Liver (tissue), 8 donors: ENCODE measurements at regions not wholly inside any gene's neighbourhood (a gene's known extent, or its start where the extent isn't known, plus 50 kb on each side); places are given as distances from the start of the nearest gene placed in this dataset.

Experiments
- DNase-seq: peaks from one replicate; pipeline ENCODE4 v3.0.0-alpha.2; 2017; ENCODE audit warnings: low spot score
- H3K27ac ChIP-seq, 2 donors: one replicate each; pipeline ENCODE4 v1.7.0; 2013; ENCODE audit warnings: inconsistent platforms in 2 of 2, low read length in 2 of 2, control low read depth in 1 of 2, low read depth in 1 of 2, mild to moderate bottlenecking in 1 of 2
- H3K27me3 ChIP-seq, 4 donors: one replicate each; pipeline versions ENCODE4 v1.6.1 to v1.7.0; 2013; ENCODE audit warnings: low read length in 3 of 4, inconsistent platforms in 1 of 4, mild to moderate bottlenecking in 1 of 4, moderate library complexity in 1 of 4; ENCODE audit not compliant: control insufficient read depth in 4 of 4, insufficient read depth in 4 of 4
- H3K36me3 ChIP-seq, 4 donors: one replicate each; pipeline versions ENCODE4 v1.6.1 to v1.7.0; 2013; ENCODE audit warnings: low read length in 3 of 4, mild to moderate bottlenecking in 3 of 4, low read depth in 1 of 4, moderate library complexity in 1 of 4; ENCODE audit not compliant: control insufficient read depth in 4 of 4, insufficient read depth in 3 of 4
- H3K4me1 ChIP-seq, 4 donors: one replicate each; pipeline versions ENCODE4 v1.6.1 to v1.7.0; 2013; ENCODE audit warnings: low read length in 3 of 4, mild to moderate bottlenecking in 3 of 4, moderate library complexity in 1 of 4; ENCODE audit not compliant: control insufficient read depth in 4 of 4, insufficient read depth in 4 of 4
- H3K4me3 ChIP-seq, 3 donors: one replicate each; pipeline versions ENCODE4 v1.6.1 to v1.7.0; 2013; ENCODE audit warnings: low read length in 3 of 3, control low read depth in 1 of 3, low read depth in 1 of 3, mild to moderate bottlenecking in 1 of 3
- H3K9ac ChIP-seq, 2 donors: one replicate each; pipeline ENCODE4 v1.7.0; 2013; ENCODE audit warnings: low read length in 2 of 2, mild to moderate bottlenecking in 2 of 2, moderate library complexity in 2 of 2, control low read depth in 1 of 2, low read depth in 1 of 2
- H3K9me3 ChIP-seq, 4 donors: one replicate each; pipeline versions ENCODE4 v1.6.1 to v1.7.0; 2013; ENCODE audit warnings: low read length in 3 of 4; ENCODE audit not compliant: control insufficient read depth in 4 of 4
- ATF3 ChIP-seq: IDR thresholded peaks from 2 replicates; pipeline ENCODE4 v1.6.1; 2016; ENCODE audit warnings: antibody characterized with exemption
- CTCF ChIP-seq: fragments of 150-350 bp; IDR thresholded peaks from 2 replicates; pipeline ENCODE4 v1.5.1; 2017; ENCODE audit warnings: improper control_type of control experiment, low read depth, low read length; ENCODE audit not compliant: missing input control
- EGR1 ChIP-seq, 2 donors: IDR thresholded peaks; 2 replicates each; pipeline ENCODE4 v1.6.1; 2016 to 2018; ENCODE audit warnings: antibody characterized with exemption in 2 of 2, low read depth in 2 of 2
- FOXA1 ChIP-seq: IDR thresholded peaks from 2 replicates; pipeline ENCODE4 v1.6.1; 2016; ENCODE audit warnings: antibody characterized with exemption
- FOXA2 ChIP-seq: IDR thresholded peaks from 2 replicates; pipeline ENCODE4 v1.6.1; 2016; ENCODE audit warnings: antibody characterized with exemption
- GABPA ChIP-seq, 2 donors: IDR thresholded peaks in 1 of 2; conservative IDR thresholded peaks in 1 of 2; 2 replicates each; pipeline ENCODE4 v1.6.1; 2016; ENCODE audit warnings: antibody characterized with exemption in 2 of 2, mild to moderate bottlenecking in 1 of 2, moderate library complexity in 1 of 2
- HNF4A ChIP-seq, 2 donors: conservative IDR thresholded peaks; 2 replicates each; pipeline ENCODE4 v1.6.1; 2016; ENCODE audit warnings: antibody characterized with exemption in 2 of 2, mild to moderate bottlenecking in 2 of 2
- HNF4G ChIP-seq: IDR thresholded peaks from 2 replicates; pipeline ENCODE4 v1.6.1; 2016; ENCODE audit warnings: antibody characterized with exemption
- JUND ChIP-seq, 2 donors: IDR thresholded peaks; 2 replicates each; pipeline ENCODE4 v1.6.1; 2016; ENCODE audit warnings: antibody characterized with exemption in 2 of 2
- MAX ChIP-seq: IDR thresholded peaks from 2 replicates; pipeline ENCODE4 v1.6.1; 2016; ENCODE audit warnings: antibody characterized with exemption
- NR2F2 ChIP-seq: IDR thresholded peaks from 2 replicates; pipeline ENCODE4 v1.6.1; 2016; ENCODE audit warnings: antibody characterized with exemption
- RAD21 ChIP-seq, 2 donors: IDR thresholded peaks; 2 replicates each; pipeline ENCODE4 v1.6.1; 2016; ENCODE audit warnings: antibody characterized with exemption in 2 of 2, mild to moderate bottlenecking in 2 of 2
- RXRA ChIP-seq, 2 donors: IDR thresholded peaks; 2 replicates each; pipeline ENCODE4 v1.6.1; 2017 to 2018; ENCODE audit warnings: antibody characterized with exemption in 2 of 2, mild to moderate bottlenecking in 1 of 2
- SP1 ChIP-seq: IDR thresholded peaks from 2 replicates; pipeline ENCODE4 v1.6.1; 2018; ENCODE audit warnings: antibody characterized with exemption, mild to moderate bottlenecking
- YY1 ChIP-seq: IDR thresholded peaks from 2 replicates; pipeline ENCODE4 v1.6.1; 2016; ENCODE audit warnings: antibody characterized with exemption, mild to moderate bottlenecking
- ZBTB33 ChIP-seq: IDR thresholded peaks from 2 replicates; pipeline ENCODE4 v1.6.1; 2016; ENCODE audit warnings: antibody characterized with exemption
- WGBS: extraction: QIAGEN DNeasy Blood & Tissue Kit; methylation state at CpG from one replicate; pipeline ENCODE4 v1.1.7; 2013; 5-methylcytosine and 5-hydroxymethylcytosine counted together
- TF ChIP-seq, protein P1 (sequence below): IDR thresholded peaks from 2 replicates; pipeline ENCODE4 v1.6.1; 2016; ENCODE audit warnings: antibody characterized with exemption, mild to moderate bottlenecking
- donor health status: healthy.
- donor health status: healthy.
- donor health status: healthy.
- donor health status: healthy.
- donor health status: healthy.

DNA sequence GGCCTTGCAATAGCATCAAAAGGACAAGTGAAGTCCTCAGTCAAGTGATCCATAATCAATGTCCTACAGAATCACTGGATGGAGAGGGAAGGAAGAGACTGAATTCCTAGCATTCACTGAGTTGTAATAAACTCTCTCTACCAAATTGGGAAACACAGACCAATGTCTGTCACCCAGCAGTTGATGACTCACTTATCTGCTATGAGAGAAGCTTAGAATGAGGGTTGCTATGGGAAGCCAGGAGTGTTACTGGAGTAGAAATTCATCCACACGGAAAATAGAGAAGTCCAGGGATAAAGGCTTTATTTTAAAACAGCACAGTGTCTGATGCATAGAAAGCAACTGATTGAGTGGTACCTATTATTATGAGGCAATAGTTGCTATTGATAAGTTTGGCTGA lies 407.4 kb downstream of the BRINP1 start:
- Histone ChIP-seq H3K9me3 (no peaks in the 10 kb centered on the region), H3K9ac (no peak overlapping the region), H3K4me3 (no peak overlapping the region), H3K36me3 (no peaks in the 10 kb centered on the region), H3K4me1 (no peaks in the 10 kb centered on the region), H3K27ac (no peak overlapping the region), H3K27me3 (peaks cover 0 to 4% (median 0%) of the 10 kb centered on the region in 4 donors)
- DNase-seq = no peak
- peak in 1 of 2 donors; percentile 45 for TF ChIP-seq JUND (IDR thresholded peaks at IDR 0.05)
- no peak for TF ChIP-seq FOXA2
- 45% methylated on average over 1 of the region's 1 CpG for WGBS

DNA sequence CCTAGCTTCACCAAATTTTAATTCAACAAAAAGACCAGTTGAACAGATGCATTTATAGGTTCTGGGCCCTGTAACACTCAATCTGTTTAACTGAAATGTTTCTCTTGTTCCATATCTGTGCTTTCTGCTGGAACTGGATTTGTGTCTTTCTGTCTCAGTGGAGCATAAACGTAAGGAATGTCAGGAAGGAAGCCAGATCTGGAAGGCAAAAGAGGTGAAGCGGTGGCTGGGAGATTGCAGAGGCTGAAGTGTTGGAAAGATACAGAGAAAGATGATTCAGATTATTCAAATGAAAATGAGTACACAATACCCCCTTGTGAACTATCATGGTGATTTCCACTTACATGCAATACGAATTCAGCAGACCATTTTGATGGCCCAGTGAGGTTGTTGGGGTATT lies 406.8 kb downstream of the BRINP1 start:
- WGBS = 69% methylated on average over 3 of the region's 3 CpGs
- H3K9ac ChIP-seq = no peak overlapping the region
- H3K27ac ChIP-seq = no peak overlapping the region
- H3K4me1 ChIP-seq = no peaks in the 10 kb centered on the region
- H3K27me3 ChIP-seq = peaks cover 0 to 4% (median 0%) of the 10 kb centered on the region in 4 donors
- H3K9me3 ChIP-seq = no peaks in the 10 kb centered on the region
- no peak overlapping the region for H3K4me3 ChIP-seq
- no peaks in the 10 kb centered on the region for H3K36me3 ChIP-seq
- TF ChIP-seq GABPA (IDR thresholded peaks at IDR 0.05 in 1 of 2, conservative IDR thresholded peaks at IDR 0.05 in 1 of 2) = no peak
- TF ChIP-seq, protein P1, sequence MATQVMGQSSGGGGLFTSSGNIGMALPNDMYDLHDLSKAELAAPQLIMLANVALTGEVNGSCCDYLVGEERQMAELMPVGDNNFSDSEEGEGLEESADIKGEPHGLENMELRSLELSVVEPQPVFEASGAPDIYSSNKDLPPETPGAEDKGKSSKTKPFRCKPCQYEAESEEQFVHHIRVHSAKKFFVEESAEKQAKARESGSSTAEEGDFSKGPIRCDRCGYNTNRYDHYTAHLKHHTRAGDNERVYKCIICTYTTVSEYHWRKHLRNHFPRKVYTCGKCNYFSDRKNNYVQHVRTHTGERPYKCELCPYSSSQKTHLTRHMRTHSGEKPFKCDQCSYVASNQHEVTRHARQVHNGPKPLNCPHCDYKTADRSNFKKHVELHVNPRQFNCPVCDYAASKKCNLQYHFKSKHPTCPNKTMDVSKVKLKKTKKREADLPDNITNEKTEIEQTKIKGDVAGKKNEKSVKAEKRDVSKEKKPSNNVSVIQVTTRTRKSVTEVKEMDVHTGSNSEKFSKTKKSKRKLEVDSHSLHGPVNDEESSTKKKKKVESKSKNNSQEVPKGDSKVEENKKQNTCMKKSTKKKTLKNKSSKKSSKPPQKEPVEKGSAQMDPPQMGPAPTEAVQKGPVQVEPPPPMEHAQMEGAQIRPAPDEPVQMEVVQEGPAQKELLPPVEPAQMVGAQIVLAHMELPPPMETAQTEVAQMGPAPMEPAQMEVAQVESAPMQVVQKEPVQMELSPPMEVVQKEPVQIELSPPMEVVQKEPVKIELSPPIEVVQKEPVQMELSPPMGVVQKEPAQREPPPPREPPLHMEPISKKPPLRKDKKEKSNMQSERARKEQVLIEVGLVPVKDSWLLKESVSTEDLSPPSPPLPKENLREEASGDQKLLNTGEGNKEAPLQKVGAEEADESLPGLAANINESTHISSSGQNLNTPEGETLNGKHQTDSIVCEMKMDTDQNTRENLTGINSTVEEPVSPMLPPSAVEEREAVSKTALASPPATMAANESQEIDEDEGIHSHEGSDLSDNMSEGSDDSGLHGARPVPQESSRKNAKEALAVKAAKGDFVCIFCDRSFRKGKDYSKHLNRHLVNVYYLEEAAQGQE = no peak
- no peak for TF ChIP-seq JUND (IDR thresholded peaks at IDR 0.05)
- no peak for TF ChIP-seq ATF3
- no peak for TF ChIP-seq RAD21 (IDR thresholded peaks at IDR 0.05)
- no peak for TF ChIP-seq SP1
- TF ChIP-seq EGR1 (IDR thresholded peaks at IDR 0.05; ENCODE audit: low read depth in 2 of 2) = no peak
- TF ChIP-seq CTCF = no peak
- no peak for TF ChIP-seq HNF4G
- TF ChIP-seq ZBTB33 = no peak
- no peak for TF ChIP-seq FOXA1
- no peak for TF ChIP-seq FOXA2
- no peak for TF ChIP-seq MAX
- no peak for TF ChIP-seq RXRA (IDR thresholded peaks at IDR 0.05)
- no peak for TF ChIP-seq NR2F2
- TF ChIP-seq HNF4A (conservative IDR thresholded peaks at IDR 0.05) = no peak
- no peak for TF ChIP-seq YY1
- no peak for DNase-seq
